ENCODE measurements at regions not wholly inside any gene's neighbourhood (a gene's known extent, or its start where the extent isn't known, plus 50 kb on each side); places are given as distances from the start of the nearest gene placed in this dataset.
"Not testable (repeated sequence)": the region's sequence is repeated elsewhere in the genome, so short reads cannot be mapped to it uniquely, and the experiment has no call there.

GRCh38 chr6:27038498-27038897 is 209.0 kb upstream of the PRSS16 start:
- no peak overlapping the region for H3K27ac ChIP-seq
- no peaks in the 10 kb centered on the region for H3K27me3 ChIP-seq
- no peak overlapping the region for H3K4me3 ChIP-seq
- intact Hi-C loops (cut with DNase I): no loop called here
- H3K36me3 ChIP-seq (replicated peaks in 1 of 2; ENCODE audit: insufficient read depth in 1 of 2, low read depth in 2 of 2): no peaks in the 10 kb centered on the region
- no peak for TF ChIP-seq POLR2A (IDR thresholded peaks at IDR 0.05)
- TF ChIP-seq, protein P1, sequence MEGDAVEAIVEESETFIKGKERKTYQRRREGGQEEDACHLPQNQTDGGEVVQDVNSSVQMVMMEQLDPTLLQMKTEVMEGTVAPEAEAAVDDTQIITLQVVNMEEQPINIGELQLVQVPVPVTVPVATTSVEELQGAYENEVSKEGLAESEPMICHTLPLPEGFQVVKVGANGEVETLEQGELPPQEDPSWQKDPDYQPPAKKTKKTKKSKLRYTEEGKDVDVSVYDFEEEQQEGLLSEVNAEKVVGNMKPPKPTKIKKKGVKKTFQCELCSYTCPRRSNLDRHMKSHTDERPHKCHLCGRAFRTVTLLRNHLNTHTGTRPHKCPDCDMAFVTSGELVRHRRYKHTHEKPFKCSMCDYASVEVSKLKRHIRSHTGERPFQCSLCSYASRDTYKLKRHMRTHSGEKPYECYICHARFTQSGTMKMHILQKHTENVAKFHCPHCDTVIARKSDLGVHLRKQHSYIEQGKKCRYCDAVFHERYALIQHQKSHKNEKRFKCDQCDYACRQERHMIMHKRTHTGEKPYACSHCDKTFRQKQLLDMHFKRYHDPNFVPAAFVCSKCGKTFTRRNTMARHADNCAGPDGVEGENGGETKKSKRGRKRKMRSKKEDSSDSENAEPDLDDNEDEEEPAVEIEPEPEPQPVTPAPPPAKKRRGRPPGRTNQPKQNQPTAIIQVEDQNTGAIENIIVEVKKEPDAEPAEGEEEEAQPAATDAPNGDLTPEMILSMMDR (IDR thresholded peaks at IDR 0.05): no peak
- DNase-seq (no peak), ATAC-seq (no peak)
- H3K4me1 ChIP-seq: no peaks in the 10 kb centered on the region
- no peaks in the 10 kb centered on the region for H3K9me3 ChIP-seq

DNA sequence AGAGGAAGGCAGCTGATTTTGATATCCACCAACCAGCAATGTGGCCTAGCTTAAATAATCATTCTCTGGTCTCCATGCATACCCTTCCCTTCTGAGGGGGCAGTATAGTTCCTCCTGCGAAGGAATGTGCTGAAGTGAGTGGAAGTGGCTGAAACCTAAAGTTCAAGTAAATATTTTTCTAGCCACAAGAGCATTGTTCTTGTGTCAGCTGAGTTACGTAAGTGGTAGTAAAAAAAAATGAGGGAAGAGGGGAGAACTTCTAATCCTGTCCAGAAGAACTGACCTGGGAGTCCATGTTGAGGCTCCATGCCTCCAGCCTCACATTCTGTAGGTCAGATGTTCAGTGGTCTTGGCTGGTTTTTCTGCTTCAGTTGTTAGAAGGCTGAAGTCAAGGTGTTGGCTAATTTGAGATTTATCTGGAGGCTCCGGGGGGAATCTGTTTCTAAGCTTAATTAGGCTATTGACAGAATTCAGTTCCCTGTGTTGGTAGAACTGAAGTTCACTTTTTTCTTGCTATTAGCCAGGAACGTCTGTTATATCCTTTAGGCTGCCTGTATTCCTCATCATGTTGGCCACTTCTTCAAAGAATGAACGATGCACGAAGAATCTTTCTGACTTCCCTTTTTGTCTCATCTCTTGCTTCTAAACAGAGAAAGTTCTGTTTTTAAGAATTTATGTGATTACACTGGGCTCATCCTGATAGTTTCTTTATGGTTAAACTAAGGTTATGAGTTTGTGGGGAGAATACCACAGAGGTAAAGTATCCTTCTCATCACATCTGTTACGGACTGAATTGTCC is 207.1 kb upstream of the PRSS16 start:
- no peak overlapping the region for H3K4me3 ChIP-seq
- no peak overlapping the region for H3K27ac ChIP-seq
- no peak for TF ChIP-seq POLR2A (IDR thresholded peaks at IDR 0.05)
- TF ChIP-seq, protein P1 (IDR thresholded peaks at IDR 0.05): no peak
- no peaks in the 10 kb centered on the region for H3K9me3 ChIP-seq
- no peaks in the 10 kb centered on the region for H3K36me3 ChIP-seq (replicated peaks in 1 of 2; ENCODE audit: insufficient read depth in 1 of 2, low read depth in 2 of 2)
- no peak for ATAC-seq
- no peaks in the 10 kb centered on the region for H3K27me3 ChIP-seq
- intact Hi-C loops (cut with DNase I): no loop called here
- WGBS, 2 donors: 65 to 71% methylated on average over 7 of the region's 7 CpGs
- no peaks in the 10 kb centered on the region for H3K4me1 ChIP-seq
- no peak for DNase-seq

GRCh38 chr6:27043244-27043643 is 204.3 kb upstream of the PRSS16 start:
- DNase-seq: no peak
- TF ChIP-seq, protein P1 (IDR thresholded peaks at IDR 0.05): no peak
- TF ChIP-seq POLR2A (IDR thresholded peaks at IDR 0.05): no peak
- no peaks in the 10 kb centered on the region for H3K9me3 ChIP-seq
- no peak overlapping the region for H3K4me3 ChIP-seq
- ATAC-seq: no peak
- no peaks in the 10 kb centered on the region for H3K4me1 ChIP-seq
- peaks cover 0 to 3% of the 10 kb centered on the region in 2 donors for H3K27me3 ChIP-seq
- no peak overlapping the region for H3K27ac ChIP-seq
- no peaks in the 10 kb centered on the region for H3K36me3 ChIP-seq (replicated peaks in 1 of 2; ENCODE audit: insufficient read depth in 1 of 2, low read depth in 2 of 2)
- WGBS, 2 donors: 90% methylated on average over 2 of the region's 2 CpGs
- intact Hi-C loops (cut with DNase I): no loop called here

DNA sequence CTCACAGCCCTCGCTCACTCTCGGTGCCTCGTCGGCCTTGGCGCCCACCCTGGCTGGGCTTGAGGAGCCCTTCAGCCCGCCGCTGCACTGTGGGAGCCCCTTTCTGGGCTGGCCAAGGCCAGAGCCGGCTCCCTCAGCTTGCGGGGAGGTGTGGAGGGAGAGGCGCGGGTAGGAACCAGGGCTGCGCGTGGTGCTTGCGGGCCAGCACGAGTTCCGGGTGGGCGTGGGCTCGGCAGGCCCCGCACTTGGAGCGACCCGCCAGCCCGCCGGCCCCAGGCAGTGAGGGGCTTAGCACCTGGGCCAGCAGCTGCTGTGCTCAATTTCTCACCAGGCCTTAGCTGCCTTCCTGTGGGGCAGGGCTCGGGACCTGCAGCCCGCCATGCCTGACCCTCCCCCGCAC is 202.4 kb upstream of the PRSS16 start:
- H3K4me1 ChIP-seq; H3K9me3 ChIP-seq; H3K36me3 ChIP-seq (replicated peaks in 1 of 2; ENCODE audit: insufficient read depth in 1 of 2, low read depth in 2 of 2); H3K27ac ChIP-seq; H3K4me3 ChIP-seq; DNase-seq; H3K27me3 ChIP-seq; intact Hi-C loops (cut with DNase I); ATAC-seq: not testable (repeated sequence)
- WGBS, 2 donors: 86 to 97% methylated on average over 21 to 23 of the region's 26 CpGs

- H3K27me3 ChIP-seq; H3K4me1 ChIP-seq; H3K27ac ChIP-seq; intact Hi-C loops (cut with DNase I); H3K9me3 ChIP-seq; H3K36me3 ChIP-seq (replicated peaks in 1 of 2; ENCODE audit: insufficient read depth in 1 of 2, low read depth in 2 of 2); H3K4me3 ChIP-seq; DNase-seq; ATAC-seq: not testable (repeated sequence)
- WGBS, 2 donors: 20 to 22% methylated on average over 5 of the region's 5 CpGs
Observed at GRCh38 chr6:27047725-27048124, 199.8 kb upstream of the PRSS16 start.

All from body of pancreas (tissue), 4 donors.